ENCODE measurements at regions not wholly inside any gene's neighbourhood (a gene's known extent, or its start where the extent isn't known, plus 50 kb on each side); places are given as distances from the start of the nearest gene placed in this dataset.

DNA sequence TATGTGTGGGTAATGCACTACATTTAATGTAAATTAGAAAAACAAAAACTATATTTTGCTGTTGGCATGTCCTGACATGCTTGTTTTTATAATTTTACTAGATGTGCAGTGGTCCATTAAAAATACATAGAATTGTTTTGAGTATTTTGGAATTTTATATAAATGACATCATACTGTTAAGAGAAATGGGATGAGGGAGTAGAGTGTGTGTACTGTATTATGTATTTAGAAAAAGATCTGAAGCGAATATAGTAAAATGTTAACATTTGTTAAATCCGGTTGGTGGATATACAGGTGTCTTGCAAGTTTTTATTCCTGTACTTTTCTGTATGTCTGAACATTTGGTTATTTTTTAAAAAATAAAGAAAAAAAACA, 288.4 kb upstream of the SATB1 start:
- Histone ChIP-seq H3K4me2 (ENCODE audit: insufficient read depth, low read length) (no peak overlapping the region), H3K79me2 (ENCODE audit: control insufficient read depth, insufficient read depth, low read length) (no peaks in the 10 kb centered on the region), H4K20me1 (replicated peaks; ENCODE audit: control insufficient read depth, insufficient read depth, low read length) (no peaks in the 10 kb centered on the region), H3K27ac (ENCODE audit: extremely low read depth, low read depth, low read length) (no peak overlapping the region), H3K4me3 (no peak overlapping the region), H3K9ac (ENCODE audit: insufficient read depth in 1 of 2, low read depth in 2 of 2, low read length in 2 of 2) (no peak overlapping the region), H3K27me3 (ENCODE audit: control insufficient read depth in 2 of 2, insufficient read depth in 2 of 2, low read length in 2 of 2) (no peaks in the 10 kb centered on the region), H3K36me3 (ENCODE audit: control insufficient read depth, insufficient read depth, low read length) (no peaks in the 10 kb centered on the region), H3K4me1 (replicated peaks in 1 of 2; ENCODE audit: control insufficient read depth in 2 of 2, insufficient read depth in 2 of 2, low read length in 2 of 2) (no peaks in the 10 kb centered on the region), H2AFZ (ENCODE audit: low read depth, low read length) (no peak overlapping the region), H3K9me3 (replicated peaks; ENCODE audit: control insufficient read depth, insufficient read depth, low read depth, low read length) (0 out of 2 replicates have a peak, but pooled peaks cover 2% of the 10 kb centered on the region), H3K9me1 (ENCODE audit: control insufficient read depth, insufficient read depth, low read length) (no peaks in the 10 kb centered on the region)
- BruUV-seq (replicated peaks) = no TSS peak
- ChIA-PET CTCF (ENCODE audit: low intra/inter-chr PET ratio) (no interaction called here), POLR2A (no interaction called here)
- DNase-seq (ENCODE audit: extremely low read depth in 1 of 4, low spot score in 3 of 4) (no peak), ATAC-seq (no peak), FAIRE-seq (no peak)
- TF ChIP-seq POLR3A (IDR thresholded peaks at IDR 0.05; ENCODE audit: borderline replicate concordance, extremely low read depth, insufficient read depth, insufficient read length) (no peak), RBM39 (optimal IDR thresholded peaks at IDR 0.05; ENCODE audit: low read depth, low read length) (no peak), ZNF785 (CRISPR knock-in tag; IDR thresholded peaks at IDR 0.05) (no peak)
- TF ChIP-seq, protein P1, sequence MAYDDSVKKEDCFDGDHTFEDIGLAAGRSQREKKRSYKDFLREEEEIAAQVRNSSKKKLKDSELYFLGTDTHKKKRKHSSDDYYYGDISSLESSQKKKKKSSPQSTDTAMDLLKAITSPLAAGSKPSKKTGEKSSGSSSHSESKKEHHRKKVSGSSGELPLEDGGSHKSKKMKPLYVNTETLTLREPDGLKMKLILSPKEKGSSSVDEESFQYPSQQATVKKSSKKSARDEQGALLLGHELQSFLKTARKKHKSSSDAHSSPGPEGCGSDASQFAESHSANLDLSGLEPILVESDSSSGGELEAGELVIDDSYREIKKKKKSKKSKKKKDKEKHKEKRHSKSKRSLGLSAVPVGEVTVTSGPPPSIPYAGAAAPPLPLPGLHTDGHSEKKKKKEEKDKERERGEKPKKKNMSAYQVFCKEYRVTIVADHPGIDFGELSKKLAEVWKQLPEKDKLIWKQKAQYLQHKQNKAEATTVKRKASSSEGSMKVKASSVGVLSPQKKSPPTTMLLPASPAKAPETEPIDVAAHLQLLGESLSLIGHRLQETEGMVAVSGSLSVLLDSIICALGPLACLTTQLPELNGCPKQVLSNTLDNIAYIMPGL (CRISPR knock-in tag; IDR thresholded peaks at IDR 0.05) = no peak
- TF ChIP-seq, protein P2, sequence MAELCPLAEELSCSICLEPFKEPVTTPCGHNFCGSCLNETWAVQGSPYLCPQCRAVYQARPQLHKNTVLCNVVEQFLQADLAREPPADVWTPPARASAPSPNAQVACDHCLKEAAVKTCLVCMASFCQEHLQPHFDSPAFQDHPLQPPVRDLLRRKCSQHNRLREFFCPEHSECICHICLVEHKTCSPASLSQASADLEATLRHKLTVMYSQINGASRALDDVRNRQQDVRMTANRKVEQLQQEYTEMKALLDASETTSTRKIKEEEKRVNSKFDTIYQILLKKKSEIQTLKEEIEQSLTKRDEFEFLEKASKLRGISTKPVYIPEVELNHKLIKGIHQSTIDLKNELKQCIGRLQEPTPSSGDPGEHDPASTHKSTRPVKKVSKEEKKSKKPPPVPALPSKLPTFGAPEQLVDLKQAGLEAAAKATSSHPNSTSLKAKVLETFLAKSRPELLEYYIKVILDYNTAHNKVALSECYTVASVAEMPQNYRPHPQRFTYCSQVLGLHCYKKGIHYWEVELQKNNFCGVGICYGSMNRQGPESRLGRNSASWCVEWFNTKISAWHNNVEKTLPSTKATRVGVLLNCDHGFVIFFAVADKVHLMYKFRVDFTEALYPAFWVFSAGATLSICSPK (IDR thresholded peaks at IDR 0.05; ENCODE audit: borderline replicate concordance) = no peak
- TF ChIP-seq, protein P3, sequence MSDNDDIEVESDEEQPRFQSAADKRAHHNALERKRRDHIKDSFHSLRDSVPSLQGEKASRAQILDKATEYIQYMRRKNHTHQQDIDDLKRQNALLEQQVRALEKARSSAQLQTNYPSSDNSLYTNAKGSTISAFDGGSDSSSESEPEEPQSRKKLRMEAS (CRISPR knock-in tag; IDR thresholded peaks at IDR 0.05) = no peak
- in situ Hi-C loops (cut with MboI) (no loop called here), intact Hi-C loops (cut with micrococcal nuclease) (no loop called here)
- WGBS (ENCODE audit: insufficient coverage, low coverage, missing lambda C conversion rate) = 3% methylated on average over 2 of the region's 2 CpGs

All from K562 (cell line).